Stimulated activated CD8-positive, alpha-beta memory T cell treated with anti-CD3 and anti-CD28 coated beads, Interleukin-12 subunit alpha, Interleukin-12 subunit beta, amount 100 ng/mL, for 4 hours (primary cell): ENCODE measurements at regions not wholly inside any gene's neighbourhood (a gene's known extent, or its start where the extent isn't known, plus 50 kb on each side); places are given as distances from the start of the nearest gene placed in this dataset.
"Not testable (repeated sequence)": the region's sequence is repeated elsewhere in the genome, so short reads cannot be mapped to it uniquely, and the experiment has no call there.

Experiments used
- DNase-seq: peaks from one replicate; pipeline ENCODE4 v3.0.0-alpha.2; 2020; ENCODE audit warnings: low read depth

DNA sequence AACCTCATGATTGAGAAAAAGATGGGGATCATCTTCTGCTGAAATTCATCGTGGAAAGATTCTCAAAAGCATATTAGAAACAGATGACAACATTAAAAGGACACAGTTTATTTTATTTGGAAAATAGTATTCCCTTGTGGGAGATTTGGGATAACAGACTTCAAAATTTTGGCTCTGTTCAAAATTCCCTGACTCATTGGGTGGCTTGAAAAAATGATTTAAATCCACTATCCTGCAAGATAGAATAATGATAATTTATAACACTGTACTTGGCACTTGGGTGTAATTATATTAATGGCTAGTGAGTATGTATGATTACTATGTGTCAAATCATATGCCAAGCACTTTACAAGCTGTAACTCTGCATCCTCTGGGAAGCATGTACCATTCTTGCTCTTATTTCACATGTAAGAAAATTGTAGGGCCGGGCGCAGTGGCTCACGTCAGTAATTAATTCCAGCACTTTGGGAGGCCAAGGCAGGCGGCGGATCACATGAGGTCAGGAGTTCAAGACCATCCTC lies 128.8 kb downstream of the LMNTD1 start:
- DNase-seq = no peak

DNA sequence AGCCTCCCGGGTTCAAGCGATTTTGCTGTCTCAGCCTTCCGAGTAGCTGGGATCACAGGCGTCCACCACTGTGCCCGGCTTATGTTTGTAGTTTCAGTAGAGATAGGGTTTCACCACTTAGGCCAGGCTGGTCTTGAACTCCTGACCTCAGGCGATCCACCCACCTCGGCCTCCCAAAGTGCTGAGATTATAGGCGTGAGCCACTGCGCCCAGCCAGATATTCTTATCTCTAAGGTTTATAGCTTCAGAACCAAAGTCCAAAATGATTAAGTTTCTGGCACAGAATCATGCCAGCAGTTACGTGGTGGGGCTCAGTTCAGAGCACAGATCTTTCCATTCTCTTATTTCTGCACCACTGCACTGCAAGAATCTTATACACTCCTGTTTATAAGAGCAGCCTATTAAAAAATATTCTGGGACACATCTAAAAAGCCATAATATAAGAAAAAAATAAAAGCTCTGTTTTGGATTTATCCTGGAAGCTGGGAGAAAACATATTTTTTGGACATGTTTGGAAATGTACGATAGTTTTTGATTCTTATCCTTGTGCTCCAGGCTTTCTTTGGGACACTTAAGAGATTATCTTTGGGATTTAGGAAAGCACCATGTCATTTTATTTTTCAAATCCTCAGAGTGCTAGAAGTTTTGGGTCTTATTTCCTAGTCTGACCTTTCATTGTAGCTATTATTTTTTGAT lies 129.6 kb downstream of the LMNTD1 start:
- DNase-seq = no peak

DNA sequence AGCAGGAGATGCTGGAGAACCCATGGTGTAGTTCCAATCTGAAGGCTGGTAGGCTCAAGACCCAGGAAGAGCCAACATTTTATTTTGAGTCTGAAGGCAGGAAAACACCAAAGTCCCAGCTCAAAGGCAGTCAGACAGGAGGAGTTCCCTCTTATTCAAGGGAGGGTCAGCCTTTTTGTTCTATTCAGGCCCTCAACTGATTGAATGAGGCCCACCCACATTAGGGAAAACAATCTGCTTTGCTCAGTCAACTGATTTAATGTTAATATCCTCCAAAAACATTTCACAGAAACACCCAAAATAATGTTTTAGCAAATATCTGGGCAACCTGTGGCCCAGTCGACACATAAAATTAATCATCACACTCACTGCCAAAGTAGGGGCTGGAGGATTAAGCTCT lies 130.8 kb downstream of the LMNTD1 start:
- no peak for DNase-seq

DNA sequence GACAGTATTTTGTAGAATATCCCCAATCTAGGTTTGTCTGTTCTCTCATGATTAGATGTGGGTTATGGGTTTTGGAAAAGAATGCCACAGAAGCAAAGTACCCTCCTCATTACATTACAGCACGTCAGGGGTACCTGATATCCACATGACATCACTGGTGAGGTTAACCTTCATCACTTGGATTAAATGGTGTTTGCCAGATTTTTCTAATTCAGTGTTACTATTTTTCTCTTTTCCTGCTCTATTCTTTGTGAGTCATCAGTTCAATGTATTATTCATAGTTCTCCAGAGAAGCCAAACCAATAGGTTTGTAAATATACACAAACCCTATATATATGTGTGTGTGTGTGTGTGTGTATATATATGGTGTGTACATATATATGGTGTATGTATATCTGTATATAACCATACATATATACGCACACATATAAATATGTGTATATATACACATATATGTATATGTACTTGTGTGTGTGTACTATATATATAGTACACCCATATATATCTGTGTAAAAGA lies 131.4 kb downstream of the LMNTD1 start:
- no peak for DNase-seq

DNA sequence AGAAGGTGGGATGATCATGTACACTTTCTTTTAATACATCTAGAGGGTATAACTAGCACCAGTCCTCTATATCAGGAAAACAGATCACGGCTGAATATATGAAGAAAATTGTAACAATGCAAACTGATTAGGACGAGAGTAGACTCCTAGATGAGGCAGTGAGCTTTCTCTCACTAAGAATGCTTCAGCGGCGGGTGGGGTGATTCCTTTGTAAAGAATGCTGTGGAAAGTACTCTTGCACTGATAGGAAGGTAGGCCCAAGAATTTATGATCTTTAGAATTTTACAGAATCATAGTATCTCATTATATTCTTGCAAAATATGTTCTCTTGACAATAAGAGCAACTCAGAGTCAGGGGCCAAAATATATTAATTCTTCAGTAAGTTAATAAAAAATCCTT lies 133.0 kb downstream of the LMNTD1 start:
- no peak for DNase-seq

DNA sequence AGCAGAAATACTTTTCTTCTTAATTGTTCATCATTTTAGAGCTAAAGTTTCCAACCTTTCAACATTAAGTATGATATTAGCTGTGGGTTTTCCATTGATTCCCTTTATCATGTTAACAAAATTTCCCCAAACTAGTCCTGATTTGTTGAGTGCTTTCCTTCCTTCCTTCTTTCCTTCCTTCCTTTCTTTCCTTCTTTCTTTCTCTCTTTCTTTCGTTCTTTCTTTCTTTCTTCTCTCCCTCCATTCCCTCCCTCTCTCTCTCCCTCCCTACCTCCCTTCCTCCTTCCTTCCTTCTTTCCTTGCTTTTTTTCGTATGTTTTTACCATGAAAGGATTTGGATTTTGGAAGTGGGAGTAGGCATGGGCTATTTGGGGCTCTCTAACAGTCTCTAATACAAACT lies 133.5 kb downstream of the LMNTD1 start:
- no peak for DNase-seq

DNA sequence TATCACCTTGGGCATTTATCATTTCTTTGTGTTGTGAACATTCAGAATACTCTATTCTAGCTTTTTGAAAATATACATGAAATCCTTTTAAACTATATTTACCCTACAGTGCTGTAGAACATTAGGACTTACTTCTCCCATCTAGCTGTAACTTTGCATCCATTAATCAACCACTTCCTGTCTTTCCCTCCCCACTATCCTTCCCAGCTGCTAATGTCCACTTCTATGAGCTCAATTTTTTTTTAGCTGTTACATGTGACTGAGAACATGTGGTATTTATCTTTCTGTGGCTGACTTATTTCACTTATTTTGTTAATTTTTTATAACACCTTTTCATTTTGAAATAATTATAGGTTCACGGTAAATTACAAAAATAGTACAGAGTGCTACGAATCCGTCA lies 136.0 kb downstream of the LMNTD1 start:
- DNase-seq = no peak

DNA sequence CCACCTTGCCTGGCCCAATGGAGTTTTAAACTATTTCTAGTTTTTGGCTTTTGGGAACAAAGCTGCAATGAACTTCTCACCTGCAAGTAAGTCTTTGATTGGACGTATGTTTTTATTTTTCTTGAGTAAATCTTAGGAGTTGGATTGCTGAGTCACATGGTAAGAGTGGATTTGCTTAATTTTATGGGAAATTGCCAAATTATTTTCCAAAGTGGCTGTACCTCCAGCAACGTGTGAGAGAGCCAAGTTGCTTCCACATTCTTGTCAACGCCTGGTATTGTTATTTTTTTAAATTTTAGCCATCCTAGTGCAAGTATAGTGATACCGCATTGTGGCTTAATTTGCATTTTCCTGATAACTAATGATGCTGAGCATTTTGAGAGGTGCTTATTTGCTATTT lies 136.6 kb downstream of the LMNTD1 start:
- DNase-seq = no peak

DNA sequence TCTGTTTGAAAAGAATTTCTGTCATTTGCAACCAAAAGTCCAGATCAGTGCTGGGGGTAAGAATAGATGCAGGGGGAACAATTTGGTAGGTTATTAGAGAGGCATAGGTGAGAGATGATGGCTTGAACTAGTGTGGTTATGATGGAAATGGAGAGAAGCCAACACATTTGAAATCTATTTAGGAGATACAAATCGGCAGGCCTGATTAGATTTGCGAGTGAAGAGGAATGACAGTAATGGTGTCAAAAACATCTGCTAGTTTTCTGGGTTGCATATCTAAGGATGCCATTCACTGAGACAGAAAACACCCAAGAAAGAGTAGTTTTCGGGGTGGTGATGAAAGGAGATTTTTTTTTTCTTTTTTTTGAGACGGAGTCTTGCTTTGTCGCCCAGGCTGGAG lies 138.1 kb downstream of the LMNTD1 start:
- no peak for DNase-seq

DNA sequence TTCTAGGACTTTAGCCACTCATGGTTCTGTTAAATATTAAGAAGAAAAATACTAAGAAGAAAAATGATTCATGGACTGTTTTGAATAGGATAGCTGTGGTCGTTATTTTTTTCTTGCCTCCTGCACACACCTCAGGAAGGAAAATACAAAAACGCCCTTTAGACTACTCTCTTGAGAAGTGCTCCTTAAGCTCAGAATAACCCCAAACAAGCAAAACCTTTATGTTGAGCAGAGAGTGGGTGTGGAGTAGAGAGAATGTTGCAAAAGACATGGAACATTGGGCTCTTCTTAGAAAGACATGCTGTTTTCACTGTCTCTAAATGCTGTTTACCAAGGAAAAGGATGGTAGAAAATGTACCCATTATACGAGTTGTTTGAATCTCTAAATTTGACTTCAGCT lies 140.3 kb downstream of the LMNTD1 start:
- no peak for DNase-seq

DNA sequence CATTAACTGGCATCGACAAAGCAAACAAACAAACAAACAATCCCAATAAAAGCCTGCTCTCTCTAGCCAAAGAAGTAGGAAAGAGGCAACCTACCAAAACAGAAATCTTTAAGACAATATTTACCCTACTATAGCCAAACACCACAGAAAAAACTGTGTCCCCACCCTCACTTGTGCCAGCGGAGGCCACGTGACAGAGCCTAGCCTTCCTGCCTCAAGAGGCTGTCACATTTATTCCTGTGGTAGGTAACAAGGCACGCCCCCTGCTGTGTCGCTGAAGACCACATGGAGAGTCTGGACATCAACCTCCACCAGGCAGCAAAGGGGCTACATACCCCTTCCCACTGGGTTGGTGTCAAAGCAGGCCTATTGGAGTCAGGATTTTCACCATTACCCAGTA lies 148.1 kb downstream of the LMNTD1 start:
- no peak for DNase-seq

DNA sequence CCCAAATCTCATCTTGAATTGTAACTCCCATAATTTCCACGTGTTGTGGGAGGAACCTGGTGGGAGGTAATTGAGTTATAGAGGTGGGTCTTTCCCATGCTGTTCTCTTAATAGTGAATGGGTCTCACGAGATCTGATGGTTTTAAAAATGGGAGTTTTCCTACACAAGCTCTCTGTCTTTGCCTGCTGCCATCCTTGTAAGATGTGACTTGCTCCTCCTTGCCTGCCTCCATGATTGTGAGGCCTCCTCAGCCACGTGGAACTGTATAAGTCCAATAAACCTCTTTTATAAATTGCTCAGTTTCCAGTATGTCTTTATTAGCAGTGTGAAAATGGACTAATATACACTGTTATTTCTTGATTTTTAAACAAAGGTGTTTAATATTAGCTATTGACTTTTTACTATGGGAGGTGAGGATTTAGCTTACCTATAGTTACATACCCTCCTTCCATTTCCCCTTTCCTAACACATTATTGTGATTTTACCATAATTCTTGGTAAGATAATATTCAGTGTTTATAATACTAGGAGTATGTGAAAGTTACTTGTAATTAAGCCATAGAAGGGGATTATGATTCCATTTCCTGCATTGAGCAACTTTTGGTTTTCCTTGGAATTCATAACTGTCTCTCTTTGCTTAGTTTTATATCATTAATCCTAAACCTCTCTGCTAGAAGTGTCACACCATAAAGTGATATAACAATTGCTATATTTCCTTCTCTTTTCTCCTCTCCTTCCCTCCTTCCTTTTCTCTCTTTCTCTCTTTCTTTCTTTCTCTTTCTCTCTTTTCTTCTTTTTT lies 151.0 kb upstream of the KRAS start:
- DNase-seq = no peak

DNA sequence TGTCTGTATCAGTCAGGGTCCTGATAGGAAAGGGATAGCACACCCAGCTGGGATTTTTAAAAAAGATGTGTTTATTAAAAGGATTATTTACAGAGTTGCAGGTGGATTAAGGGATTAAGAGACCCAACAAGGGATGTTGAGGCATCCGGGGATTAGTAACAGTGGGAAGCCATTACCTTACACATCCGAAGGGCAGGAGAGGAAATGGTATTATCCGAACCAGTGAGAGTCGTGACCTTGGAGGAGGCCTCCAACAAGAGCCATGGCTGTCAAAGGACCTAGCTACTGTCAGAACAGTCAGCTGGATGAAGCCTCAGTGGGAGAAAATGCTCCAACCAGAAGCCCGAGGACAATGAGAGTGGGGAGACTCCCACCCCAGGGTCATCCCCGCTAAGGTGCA lies 146.3 kb upstream of the KRAS start:
- no peak for DNase-seq

DNA sequence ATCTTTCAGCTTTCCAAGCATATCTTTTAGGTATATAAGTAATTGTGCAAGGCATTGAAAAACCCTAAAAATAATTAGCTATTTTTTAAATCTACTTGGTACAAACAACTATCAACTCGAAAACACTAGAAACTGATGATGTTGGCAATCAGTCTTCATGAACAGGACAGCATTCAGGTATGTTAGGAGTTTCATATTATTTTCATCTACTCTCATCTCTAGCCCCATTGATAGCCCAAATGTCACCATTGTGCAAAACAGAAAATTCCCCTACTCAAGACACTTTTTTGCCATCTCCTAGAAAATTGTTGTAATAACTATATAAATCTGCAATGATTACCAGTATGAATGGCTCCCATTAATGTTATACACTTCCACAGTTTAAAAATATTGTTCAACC lies 144.5 kb upstream of the KRAS start:
- DNase-seq = no peak

DNA sequence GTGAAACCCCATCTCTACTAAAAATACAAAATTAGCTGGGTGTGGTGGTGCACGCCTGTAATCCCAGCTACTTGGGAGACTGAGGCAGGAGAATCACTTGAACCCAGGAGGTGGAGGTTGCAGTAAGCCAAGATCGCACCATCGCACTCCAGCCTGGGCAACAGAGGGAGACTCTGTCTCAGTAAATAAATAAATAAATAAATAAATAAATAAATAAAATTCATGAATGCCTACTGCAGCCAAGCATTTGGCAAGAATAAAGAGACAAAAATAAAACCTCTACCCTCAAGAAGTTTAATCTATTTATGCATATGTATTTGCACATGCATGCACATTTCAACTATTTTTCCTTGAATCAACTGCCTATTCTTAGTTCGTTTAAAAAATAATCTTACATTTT lies 144.0 kb upstream of the KRAS start:
- DNase-seq = not testable (repeated sequence)

DNA sequence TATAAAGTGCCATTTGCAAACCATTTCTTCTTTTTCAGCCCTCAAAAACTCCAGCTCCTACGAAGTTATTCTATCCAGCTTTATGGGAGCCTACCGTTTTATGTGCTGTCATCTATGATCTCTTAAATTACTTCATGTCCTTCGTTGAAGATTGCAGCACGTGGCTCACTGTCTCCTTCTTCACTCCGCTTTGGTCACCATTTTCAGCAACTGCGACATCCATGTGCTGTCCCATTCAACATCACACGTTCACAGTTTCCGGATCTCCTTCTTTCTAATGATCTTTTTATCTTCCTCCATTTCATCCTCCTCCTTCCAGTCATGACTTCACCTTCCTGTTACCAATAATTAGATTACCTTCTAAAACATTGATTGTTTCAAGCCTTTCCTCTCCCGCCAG lies 143.3 kb upstream of the KRAS start:
- DNase-seq = no peak

DNA sequence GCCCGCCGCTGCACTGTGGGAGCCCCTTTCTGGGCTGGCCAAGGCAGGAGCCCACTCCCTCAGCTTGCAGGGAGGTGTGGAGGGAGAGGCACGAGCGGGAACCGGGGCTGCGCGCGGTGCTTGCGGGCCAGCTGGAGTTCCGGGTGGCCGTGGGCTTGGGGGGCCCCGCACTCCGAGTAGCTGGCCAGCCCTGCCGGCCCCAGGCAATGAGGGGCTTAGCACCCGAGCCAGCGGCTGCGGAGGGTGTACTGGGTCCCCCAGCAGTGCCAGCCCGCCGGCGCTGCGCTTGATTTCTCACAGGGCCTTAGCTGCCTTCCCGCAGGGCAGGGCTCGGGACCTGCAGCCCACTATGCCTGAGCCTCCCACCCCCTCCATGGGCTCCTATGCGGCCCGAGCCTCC lies 140.6 kb upstream of the KRAS start:
- not testable (repeated sequence) for DNase-seq

DNA sequence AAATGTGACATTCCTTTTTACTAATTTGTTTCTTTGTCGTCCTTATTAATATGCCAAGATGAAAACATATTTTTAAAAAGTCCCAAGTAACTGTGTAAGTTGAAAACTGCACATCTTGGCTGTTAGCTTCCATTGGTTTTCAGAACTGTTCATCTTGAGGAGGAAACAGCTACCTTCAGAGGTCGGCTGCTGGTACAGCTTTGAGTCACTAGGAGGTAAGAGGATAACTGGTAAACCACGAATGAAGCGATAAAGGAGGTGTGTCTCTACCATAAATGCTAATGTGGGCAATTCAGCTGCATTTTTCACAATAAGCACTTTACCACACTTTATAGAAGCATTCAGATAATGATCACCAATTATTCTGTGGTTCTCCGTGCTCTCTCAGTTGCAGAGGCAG lies 137.5 kb upstream of the KRAS start:
- no peak for DNase-seq

DNA sequence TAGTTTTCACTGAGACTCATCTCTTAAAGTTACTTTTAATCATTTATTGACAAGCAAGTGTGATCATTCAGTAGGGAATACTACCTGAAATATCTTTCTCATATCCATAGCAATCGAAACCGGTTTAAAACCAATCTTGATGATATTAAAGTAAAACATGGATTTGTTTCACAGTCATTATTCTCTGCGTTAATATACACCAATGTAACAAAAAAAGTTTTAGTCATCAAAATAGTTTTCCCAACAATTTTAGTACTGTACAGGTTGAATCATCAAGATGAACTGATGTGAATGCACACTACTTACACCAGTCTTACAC lies 137.0 kb upstream of the KRAS start:
- DNase-seq = no peak

DNA sequence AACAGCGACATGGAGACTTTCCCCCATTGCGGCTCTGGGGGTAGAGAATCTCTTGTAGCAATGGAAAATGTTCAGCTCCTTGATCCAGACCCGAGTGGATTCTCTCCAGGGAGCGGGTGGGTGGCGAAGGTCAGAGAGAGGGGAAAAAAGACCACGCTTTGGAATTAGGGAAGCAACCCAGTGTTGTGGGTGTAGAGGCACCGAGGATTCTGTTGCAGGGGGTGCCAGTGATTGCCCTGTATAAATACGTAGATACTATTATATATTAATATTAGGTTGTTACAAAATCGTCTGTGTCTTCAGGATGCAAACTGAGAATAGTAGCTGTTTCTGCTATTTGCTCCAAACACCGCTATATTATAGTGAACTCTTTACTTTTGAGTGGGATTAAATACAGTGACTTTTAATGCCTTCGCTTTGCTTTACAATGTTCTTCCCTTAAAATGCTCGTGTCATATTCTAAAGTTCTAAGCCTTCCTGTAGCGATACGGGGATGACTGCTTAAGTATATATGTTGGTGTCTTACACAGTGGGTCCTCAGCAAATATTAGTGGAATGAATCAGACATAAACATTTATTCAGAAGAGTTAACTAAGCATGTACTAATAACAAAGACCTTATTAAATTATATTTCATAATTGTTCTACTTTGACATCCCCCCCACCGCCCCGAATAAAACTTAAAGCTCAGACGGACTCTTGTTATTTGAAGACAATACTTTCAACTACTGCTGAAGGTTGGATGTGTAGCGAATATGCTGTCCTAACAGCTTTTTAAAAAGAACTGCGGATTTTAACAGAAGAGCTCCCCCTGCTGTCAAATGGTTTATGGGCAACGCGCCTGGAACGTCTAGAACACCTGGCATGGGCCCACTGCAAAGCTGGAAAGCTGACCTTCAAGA lies 136.4 kb upstream of the KRAS start:
- peak; percentile 42 for DNase-seq

DNA sequence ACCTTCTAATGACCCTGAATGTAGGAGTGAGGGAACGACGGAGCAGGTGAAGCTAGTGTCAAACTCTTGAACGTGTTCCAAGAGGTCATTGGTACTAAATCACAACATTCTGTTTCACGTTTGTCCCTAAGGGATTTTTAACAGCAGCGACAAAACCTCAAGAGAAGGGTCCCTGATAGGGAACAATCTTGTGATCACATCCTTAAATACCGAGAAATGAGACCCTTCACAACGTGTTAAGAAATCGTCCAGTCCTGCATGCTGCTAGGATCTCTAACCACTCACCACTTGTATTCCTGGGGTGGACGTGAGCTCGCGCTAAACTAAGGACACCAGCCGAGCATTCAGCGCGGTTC lies 134.1 kb upstream of the KRAS start:
- no peak for DNase-seq

DNA sequence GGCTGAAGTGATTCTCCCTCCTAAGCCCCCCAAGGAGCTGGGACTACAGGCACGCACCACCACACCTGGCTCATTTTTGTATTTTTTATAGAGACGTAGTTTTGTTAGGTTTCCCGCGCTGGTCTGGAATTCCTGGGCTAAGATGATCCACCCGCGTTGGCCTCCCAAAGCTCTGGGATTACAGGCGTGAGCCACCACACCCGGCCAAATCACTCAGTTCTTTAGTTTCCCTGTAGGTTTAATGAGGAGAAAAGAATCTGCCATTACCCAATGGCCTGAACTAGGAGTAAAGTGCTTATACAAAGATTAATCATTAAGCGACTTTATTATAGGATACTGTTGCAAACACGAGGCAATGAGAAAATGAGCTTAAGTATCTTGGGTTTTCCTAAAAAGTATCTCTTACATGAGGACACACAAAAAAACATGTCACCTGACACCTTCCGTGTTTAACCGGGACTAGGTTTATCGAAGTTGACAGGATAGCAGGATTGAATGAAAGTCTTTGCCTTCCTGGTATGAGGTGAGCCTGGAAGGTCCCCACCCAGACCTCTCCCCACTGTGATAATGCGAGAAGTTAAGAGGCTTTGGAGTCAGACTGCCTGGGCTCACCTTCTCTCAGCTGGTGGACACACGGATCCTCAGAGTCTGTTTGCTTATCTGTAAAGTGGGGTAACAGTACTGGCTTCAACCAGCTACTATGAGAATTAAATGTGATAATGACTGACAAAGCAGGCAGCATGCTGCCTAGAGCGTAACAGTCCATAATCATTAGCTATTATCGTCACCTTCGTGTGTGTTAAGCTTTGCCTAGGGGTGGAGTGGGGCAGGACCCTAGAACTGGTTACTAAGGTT lies 133.5 kb upstream of the KRAS start:
- no peak for DNase-seq
